ENCODE measurements at regions not wholly inside any gene's neighbourhood (a gene's known extent, or its start where the extent isn't known, plus 50 kb on each side); places are given as distances from the start of the nearest gene placed in this dataset.
"Not testable (repeated sequence)": the region's sequence is repeated elsewhere in the genome, so short reads cannot be mapped to it uniquely, and the experiment has no call there.

GRCh38 chr5:14942212-14942611, 70.6 kb upstream of the ANKH start:
- DNase-seq (ENCODE audit: low spot score), result peak; percentile 59

GRCh38 chr5:14937254-14937653, 65.7 kb upstream of the ANKH start:
- no peak for DNase-seq (ENCODE audit: low spot score)

GRCh38 chr5:14936588-14936987, 65.0 kb upstream of the ANKH start:
- DNase-seq (ENCODE audit: low spot score), result no peak

GRCh38 chr5:14935341-14935740, 63.8 kb upstream of the ANKH start:
- no peak for DNase-seq (ENCODE audit: low spot score)

GRCh38 chr5:14932902-14933469, 61.4 kb upstream of the ANKH start:
- no peak for DNase-seq (ENCODE audit: low spot score)

GRCh38 chr5:14930486-14930885, 58.9 kb upstream of the ANKH start:
- DNase-seq (ENCODE audit: low spot score), result no peak

GRCh38 chr5:14929293-14930065, 57.9 kb upstream of the ANKH start:
- no peak for DNase-seq (ENCODE audit: low spot score)

- no peak for DNase-seq (ENCODE audit: low spot score)
These were observed 57.1 kb upstream of the ANKH start for GRCh38 chr5:14928661-14929060.

GRCh38 chr5:14925326-14925725, 53.7 kb upstream of the ANKH start:
- no peak for DNase-seq (ENCODE audit: low spot score)

GRCh38 chr5:14922952-14923351, 51.4 kb upstream of the ANKH start:
- not testable (repeated sequence) for DNase-seq (ENCODE audit: low spot score)

GRCh38 chr5:14922456-14922855, 50.9 kb upstream of the ANKH start:
- no peak for DNase-seq (ENCODE audit: low spot score)
